Amygdala (tissue), 56 donors: ENCODE measurements at regions not wholly inside any gene's neighbourhood (a gene's known extent, or its start where the extent isn't known, plus 50 kb on each side); places are given as distances from the start of the nearest gene placed in this dataset.
"Not testable (repeated sequence)": the region's sequence is repeated elsewhere in the genome, so short reads cannot be mapped to it uniquely, and the experiment has no call there.

Experiments
- DNase-seq, 56 donors: peaks; one replicate each; lab custom pipeline; 2025; lab: John Stamatoyannopoulos, UW

DNA sequence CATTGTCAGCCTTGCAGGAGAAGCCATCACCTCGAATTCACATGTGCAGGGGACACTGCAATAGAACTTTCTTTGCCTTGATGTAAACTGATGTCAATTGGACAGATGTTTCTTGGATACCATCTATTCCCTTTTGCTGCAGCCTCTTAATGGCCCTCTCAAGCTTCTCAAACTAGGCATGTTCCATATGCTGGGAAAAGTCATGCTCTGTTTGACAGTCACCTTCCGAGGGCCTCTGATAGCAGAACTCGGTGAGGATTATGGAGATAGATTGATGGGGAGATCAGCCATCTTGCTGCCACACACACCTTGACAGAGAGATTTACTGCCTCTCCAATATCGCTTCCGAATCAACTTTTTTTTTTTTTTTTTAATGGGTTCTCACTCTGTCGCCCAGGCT, 145.8 kb upstream of the NUDT4 start:
- DNase-seq: no peak

DNA sequence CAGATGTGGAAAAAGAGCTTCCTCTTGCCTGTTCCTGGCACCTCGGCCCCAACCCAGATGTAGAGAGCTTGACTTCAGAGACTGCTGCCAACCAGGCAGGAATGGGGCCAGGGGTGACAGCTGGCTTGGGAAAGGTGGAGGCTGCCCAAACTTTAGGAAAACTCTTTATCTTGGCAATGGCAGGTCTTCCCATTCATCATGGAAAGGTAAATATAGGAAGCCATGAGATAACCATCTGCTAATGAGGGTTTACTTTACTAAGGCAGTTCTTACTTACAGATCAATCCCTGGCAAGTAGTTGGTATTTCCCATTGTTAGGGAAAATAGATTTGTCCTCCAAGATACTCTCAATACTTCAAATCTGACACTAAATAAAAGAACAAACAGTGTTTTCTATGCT, 143.1 kb upstream of the NUDT4 start:
- no peak for DNase-seq

DNA sequence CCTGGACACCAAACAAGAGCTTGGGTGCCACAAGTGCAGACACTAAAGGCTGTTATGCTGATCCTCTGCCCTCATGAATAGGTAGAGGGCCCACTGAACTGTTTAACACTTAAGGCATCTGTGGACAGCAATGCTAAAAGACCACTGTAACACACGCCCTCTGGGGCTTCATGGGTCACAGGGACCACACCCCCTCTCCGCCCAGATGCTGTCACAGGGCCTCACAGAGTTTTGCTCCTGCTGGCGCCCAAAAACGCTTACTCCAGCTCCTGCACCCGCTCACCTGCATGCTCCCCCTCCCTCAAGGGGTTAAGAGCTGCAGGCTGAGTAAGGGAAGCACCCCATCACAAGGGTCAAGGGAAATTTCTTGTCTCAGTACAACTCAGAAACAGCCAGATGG, 141.8 kb upstream of the NUDT4 start:
- DNase-seq: no peak

DNA sequence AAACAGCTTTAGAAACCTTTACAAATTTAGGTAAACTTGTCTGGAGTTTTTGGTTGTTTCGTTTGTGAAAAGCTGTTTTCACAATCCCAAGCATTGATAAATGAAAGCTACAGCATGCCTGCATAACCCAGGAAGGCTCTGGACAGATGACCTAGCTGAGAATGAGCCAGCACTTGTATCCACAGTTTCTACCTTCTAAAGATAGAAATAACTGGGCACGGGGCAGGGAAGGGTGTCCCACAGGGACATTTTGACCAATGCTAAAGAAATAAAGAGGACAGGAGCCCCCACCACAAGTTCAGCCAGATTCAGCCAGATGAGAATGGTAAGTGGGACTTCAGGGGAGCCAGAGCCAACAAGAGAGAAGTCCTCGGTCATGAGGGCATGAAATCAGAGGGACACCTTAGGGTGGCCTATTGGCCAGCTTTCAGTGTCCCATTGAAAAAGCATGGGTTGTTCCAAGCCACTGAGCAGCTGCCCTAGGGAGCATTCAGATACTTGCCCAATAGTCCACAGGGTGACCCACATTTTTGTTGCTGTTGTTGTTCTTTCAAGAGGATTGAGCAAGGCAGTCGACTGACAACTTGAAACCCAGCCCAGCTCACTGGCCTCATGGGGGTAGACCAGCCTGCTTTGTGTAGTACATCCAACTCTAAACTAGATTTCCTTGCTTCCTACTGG, 140.3 kb upstream of the NUDT4 start:
- DNase-seq: no peak

DNA sequence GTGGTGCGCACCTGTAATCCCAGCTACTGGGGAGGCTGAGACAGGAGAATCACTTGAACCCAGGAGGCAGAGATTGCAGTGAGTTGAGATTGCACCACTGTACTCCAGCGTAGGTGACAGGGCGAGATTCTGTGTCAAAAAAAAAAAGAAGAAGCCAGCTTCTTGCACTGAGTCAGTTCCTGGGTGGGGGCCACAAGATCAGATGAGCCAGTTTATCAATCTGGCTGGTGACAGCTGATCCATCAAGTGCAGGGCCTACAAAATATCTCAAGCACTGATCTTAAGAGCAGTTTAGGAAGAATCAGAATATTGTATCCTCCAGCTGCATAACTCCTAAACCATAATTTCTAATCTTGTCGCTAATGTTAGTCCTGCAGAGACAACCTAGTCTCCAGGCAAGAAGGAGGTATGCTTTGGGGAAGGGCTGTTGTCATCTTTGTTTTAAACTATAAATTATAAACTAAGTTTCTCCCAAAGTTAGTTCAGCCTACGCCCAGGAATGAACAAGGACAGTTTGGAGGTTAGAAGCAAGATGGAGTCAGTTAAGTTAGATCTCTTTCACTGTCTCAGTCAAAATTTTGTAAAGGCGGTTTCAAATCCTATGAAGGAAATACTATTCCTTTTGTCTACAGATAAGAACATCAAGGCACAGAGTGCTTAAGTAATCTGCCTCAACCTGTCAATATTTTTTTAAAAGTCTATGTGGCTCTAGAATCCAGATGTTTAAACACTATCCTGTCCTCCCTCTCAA, 139.0 kb upstream of the NUDT4 start:
- not testable (repeated sequence) for DNase-seq

DNA sequence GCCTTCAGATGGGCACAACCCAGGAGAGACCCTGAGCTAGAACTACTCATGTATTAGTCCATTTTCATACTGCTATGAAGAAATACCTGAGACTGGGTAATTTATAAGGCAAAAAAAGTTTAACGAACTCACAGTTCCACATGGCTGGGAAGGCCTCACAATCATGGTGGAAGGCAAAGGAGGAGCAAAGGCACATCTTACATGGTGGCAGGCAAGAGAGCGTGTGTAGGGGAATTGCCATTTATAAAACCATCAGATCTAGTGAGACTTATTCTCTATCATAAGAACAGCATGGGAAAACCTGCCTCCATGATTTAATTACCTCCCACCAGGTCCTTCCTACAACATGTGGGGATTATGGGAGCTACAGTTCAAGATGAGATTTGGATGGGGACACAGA, 137.9 kb upstream of the NUDT4 start:
- not testable (repeated sequence) for DNase-seq

DNA sequence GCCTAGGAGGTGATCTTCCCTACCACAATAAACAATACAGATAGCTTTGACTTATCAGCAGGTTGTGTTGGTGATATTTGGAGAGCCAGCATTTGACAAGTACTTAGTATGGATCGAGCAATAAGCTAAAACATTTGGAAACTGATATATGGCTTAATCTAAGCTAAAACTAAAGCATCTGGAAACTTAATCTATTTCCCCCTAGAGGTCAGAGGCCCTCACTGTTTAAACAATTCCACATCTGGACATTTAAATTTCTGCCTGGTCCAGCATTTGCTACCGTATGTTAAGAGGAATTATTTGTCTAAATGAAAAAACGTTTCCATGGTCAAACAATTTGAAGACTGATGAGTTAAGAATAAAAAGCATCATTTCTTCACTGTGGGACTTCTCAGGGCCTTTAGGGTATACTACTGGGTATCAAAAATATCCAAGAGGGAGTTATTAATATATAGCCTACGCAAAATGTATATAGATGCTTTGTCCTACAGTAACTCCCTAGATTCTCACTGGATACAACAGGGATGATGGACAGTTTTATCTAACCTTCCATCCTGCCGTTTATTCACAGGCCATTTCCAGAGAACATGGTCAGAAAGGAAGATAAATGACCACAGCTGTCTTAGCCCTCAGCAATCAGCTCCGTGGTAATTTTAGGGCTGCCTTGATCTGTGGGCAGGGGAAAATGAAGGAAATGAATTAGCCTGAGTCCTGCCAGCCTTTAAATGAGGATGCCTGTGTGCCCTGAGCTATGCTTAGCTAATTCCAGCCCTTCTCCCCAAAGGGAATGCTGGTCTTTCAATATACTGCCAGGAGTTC, 135.4 kb upstream of the NUDT4 start:
- DNase-seq: no peak

DNA sequence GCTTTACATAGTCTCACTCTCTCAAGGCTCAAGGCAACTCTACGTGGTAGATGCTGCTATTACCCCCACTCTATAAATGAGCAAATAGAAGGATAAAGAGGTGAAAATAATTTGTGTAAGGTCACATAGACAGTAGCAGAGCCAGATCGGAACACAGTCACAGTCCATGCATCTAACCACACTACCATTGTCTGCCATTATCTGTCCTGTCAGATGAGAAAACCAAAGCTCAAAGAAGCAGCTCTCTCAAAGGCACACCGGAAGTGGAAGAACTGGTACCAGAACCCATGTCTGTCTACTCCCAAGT, 134.4 kb upstream of the NUDT4 start:
- DNase-seq: no peak

DNA sequence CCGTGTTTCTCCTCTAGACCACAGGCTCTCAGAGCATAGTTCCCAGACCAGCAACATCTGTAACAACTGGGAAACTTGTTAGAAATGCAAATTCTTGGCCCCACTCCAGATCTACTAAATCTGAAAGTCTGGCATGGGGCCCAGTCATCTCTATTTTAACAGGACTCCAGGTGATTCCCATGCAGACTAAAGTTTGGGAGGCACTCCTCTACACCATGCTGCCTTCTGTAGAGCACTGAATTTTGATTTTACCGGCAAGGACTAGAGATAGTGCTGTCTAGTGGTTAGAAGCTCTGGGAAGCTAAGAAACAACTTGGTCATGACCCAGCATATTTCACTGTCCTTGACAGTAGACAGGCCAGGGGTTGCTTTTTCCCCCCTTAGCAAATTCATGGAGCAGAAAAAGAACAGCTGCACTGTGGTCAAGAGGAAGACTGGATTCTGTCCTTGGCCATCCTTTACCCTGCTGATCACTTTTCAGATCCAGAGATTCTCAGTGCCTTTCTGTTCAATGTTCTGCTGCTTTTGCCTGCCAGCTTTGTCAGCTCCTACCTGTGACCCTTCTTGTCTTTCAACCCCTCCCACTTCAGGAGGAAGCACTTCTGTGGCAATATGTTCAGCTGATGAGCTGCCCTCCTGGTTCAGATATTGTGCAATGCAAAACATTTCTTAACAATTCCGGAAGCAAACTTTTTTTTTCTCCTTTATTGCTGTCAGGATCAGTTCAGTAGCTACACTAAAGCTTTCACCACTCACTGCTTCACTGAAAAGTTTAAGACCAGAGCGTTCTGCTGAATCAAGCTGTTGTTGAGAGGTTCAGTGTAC, 133.8 kb upstream of the NUDT4 start:
- no peak for DNase-seq

DNA sequence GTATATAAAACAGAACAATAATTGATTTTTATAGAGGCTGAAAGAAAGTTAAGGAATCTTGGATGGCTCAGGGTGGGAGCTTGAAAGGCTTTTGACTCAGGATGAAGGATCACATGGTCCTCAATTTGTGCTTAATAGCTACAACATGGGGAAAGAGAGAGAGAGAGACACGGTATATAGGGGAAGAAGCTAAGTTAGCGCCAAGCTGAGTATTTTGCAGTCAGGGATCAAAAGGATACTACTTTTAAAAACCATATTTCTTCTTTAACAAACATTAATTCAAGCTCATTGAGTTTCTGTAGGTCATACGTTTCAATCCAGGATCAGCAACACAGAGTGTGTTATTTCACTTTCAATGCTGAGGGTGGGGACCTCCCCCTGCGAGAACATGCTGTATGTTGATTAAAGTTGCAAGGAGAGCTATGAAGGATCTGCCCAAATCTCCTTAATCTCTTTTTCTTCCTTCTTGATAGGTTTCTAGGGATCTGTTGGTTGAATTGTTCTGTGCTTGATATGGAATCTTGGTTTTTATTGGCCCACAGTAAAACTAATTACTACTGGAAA, 133.1 kb upstream of the NUDT4 start:
- no peak for DNase-seq

DNA sequence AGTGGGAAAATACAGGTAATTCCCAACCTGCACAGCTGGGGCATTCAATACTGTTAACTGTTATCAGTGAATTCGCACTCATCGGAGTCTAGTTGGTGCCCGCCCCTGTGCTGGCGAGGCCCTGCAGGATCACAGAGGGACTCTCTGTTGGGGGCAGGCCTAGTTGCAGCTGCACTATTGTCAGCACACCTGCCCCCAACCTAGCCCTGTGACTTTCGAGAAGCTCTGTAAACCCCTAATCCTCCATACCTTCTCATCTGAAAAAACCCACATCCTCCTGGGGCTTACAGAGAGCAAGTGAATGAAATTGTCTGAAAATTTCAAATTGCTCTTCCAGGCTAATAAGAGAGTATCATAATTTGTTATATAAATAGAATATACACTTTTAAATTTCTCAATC, 132.2 kb upstream of the NUDT4 start:
- DNase-seq: no peak

DNA sequence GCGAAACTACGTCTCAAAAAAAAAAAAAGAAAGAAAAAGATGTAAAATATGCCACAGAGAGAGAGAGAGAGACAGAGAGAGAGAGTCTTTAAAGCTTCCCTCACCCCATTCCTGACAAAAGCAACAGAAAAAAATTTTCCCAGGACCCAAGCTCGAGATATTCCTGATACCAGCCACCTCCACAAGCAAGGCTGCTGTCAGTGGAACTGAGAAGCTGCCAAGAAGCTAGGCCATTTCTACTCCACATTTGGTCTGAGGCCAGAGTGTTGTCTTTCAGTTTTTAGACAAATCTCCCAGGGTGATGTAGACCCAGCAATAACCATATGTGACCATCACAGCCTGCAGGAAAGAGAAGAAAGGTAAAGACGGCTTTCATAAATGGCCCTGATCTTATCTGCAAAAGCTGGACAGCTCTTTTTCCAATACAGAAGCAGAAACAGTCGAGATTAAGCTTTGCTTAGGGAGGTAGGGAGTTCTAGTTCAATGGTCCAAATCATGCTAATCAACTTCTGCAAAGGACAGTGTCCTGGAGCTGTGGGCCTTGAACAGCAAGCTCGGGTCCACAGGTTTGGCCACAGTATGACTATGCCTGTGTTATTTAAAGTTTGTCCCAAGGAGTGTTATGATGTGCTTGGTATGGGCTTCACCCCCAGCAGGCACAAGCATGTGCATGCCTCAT, 130.3 kb upstream of the NUDT4 start:
- DNase-seq: peak in 3 of 56 donors; percentile 1 to 13 (median 8)

DNA sequence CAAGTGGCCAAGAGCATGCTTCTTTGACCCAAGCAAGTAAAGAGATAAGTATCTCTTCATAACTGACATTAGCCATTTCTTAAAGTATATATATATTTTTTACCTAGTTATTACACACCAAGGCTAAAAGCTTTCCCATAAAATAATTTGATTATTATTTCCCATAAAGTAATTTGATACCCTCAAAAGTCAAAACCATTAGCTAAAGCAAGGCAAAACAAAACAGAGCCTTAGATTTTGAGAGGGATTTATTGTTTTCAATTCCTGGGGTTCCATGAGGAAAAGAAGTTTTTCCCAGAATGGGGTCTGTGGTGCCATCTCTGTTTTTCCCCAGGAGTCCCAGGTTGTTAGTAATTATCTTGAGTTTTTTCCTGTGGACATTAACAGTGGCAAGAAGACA, 125.5 kb upstream of the NUDT4 start:
- no peak for DNase-seq

DNA sequence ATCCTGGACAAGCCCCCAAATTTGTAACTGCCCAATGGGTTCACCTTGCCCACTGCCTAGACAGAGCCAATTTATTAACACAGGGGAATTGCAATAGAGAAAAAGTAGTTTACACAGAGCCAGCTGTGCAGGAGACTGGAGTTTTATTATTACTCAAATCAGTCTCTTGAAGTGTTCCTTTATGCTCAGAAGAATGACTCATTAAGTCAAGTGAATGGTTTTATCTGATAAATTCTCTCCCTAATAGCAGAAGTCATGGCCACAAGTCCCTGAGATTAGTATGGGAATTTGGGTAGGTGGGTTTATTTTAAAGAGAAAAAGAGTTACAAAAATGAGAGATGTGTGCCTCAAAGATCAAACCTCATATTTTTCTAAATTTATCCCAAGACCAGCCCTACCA, 122.8 kb upstream of the NUDT4 start:
- no peak for DNase-seq

DNA sequence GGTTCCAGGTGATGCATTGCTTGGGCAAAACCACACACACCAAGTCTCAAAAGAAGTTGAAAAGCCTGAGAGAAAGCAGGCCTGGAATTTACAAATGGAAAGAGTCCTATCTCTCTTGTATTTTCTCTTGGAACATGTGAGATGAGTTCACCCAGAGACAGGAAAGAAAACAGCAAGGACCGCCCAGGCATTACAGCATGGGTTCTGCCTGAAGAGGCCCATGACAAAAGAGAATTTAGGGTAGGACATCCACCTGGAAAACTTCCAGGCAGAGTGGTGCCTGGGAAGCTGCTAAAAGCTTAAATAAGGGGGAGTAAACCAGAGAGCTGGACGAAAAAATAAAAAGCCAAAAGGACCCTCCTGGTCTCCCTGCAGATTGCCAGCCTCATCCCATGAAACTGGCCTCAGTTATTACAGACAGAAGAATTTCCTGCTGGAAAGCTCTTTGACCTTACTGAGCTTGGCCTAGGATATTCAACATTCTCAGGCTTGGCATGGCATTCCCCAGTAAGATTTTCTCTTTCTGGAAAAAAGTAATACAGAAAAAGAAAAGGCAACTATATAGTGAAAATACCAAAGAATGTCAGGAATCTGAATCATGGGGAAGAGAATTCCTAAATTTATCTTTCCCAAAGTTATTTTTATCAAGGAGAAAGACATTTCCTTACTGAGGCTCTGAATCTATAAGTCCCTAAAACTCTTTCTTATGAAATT, 121.3 kb upstream of the NUDT4 start:
- no peak for DNase-seq

DNA sequence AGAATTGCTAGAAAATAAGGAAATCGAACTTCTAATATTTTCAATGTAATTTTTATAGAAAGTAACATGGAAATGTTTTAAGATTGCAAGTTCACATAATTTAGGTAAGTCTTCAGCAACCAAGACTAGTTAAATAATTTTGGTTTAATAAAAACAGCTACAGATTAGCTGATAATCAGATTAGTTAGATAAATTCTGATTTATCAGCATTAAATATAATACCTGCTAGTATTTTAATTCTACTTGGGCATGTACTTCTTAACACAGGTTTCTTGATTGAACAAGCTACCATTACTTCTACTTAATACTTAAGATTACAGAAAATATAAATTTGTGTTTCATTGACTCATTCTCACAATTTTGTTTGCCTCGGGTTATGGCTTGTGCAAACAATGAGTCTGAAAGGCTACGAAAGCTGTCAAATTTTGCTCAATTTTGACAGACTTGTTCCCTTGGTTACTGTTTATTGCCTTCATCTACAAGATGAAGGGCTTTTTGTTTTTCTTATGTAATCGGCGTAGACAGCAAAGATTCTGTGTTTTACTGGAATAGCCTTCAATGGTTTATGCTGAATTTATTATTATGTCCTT, 116.1 kb upstream of the NUDT4 start:
- DNase-seq: no peak

DNA sequence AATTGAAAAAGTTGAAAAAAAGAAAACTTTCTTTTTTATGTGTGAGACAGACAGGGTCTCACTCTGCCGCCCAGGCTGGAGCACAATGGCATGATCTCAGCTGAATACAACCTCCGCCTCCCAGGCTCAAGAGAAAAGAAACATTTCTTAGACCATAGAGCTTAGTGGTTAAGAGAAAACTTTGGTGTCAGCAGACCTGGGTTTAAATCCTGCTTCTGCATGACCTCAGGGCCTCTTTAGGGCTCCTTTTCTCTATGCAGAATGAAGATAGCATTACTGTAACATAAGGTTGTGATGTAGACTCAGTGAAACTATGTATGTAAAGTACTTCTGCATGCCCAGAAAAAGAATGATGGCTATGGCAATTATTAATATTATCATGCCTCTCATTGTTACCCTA, 104.7 kb upstream of the NUDT4 start:
- DNase-seq: no peak

DNA sequence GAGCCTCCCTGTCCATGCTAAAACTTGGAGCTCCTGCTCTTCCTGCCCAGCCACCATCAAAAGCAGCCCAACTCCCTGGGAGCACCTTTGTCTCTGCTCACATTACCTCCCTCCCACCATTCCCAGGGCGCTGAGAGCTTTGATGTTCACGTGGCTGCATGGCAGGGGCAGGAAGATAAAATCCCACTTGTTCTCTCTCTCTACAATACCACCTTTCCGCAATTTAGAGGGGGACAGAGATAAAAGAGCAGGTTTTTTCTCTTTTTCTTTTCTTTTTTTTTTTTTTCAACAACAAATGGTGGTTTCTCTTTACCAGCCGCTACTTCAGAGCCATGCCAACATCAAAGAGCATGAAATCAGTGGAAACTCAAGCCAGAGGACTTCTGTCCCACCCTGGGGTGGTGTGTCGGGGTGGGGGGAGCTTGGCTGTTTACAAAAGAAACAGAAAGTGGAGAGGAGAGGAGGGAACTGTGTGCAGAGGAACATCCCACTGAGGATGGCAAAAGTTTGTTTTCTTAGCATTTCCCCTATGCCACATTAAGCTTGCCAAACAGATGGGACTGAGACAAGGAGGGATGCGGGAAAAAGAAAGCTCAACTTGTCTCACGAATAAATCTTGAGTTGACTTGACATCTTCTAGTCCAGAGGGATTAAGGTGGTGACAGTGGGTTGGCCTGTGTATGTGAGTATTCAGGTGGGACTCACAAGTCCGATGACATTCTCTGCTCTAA, 103.7 kb upstream of the NUDT4 start:
- DNase-seq: no peak
